ENCODE measurements at regions not wholly inside any gene's neighbourhood (a gene's known extent, or its start where the extent isn't known, plus 50 kb on each side); places are given as distances from the start of the nearest gene placed in this dataset.

GRCh38 chr11:104763930-104764709, 134.1 kb downstream of the CASP12 start:
- Histone ChIP-seq H3K4me3 (ENCODE audit: insufficient read length, low read depth) (no peak overlapping the region), H3K36me3 (ENCODE audit: insufficient read depth, insufficient read length, low read length) (no peaks in the 10 kb centered on the region), H3K9me3 (ENCODE audit: insufficient read depth, low read length) (no peaks in the 10 kb centered on the region), H3K27me3 (ENCODE audit: insufficient read depth, insufficient read length) (no peaks in the 10 kb centered on the region), H3K9ac (ENCODE audit: insufficient read length, low read depth) (no peak overlapping the region), H3K4me1 (ENCODE audit: insufficient read depth, insufficient read length) (no peaks in the 10 kb centered on the region)
- TF ChIP-seq SUZ12 (IDR thresholded peaks at IDR 0.05; ENCODE audit: extremely low read depth, insufficient read depth, insufficient read length) (no peak), YY1 (IDR thresholded peaks at IDR 0.05; ENCODE audit: insufficient read depth, insufficient read length) (no peak), ZNF274 (IDR thresholded peaks at IDR 0.05; ENCODE audit: low read depth, low read length) (no peak)
- no peak for DNase-seq (ENCODE audit: low read depth, low spot score)

- no peaks in the 10 kb centered on the region for H3K36me3 ChIP-seq (ENCODE audit: insufficient read depth, insufficient read length, low read length)
- H3K9ac ChIP-seq (ENCODE audit: insufficient read length, low read depth), result no peak overlapping the region
- no peak for DNase-seq (ENCODE audit: low read depth, low spot score)
- no peak overlapping the region for H3K4me3 ChIP-seq (ENCODE audit: insufficient read length, low read depth)
- H3K27me3 ChIP-seq (ENCODE audit: insufficient read depth, insufficient read length), result no peaks in the 10 kb centered on the region
- no peak for TF ChIP-seq SUZ12 (IDR thresholded peaks at IDR 0.05; ENCODE audit: extremely low read depth, insufficient read depth, insufficient read length)
- TF ChIP-seq ZNF274 (IDR thresholded peaks at IDR 0.05; ENCODE audit: low read depth, low read length), result no peak
- TF ChIP-seq YY1 (IDR thresholded peaks at IDR 0.05; ENCODE audit: insufficient read depth, insufficient read length), result no peak
- H3K9me3 ChIP-seq (ENCODE audit: insufficient read depth, low read length), result no peaks in the 10 kb centered on the region
- H3K4me1 ChIP-seq (ENCODE audit: insufficient read depth, insufficient read length), result no peaks in the 10 kb centered on the region
Measured at GRCh38 chr11:104761511-104761910, 136.7 kb downstream of the CASP12 start.

- Histone ChIP-seq H3K4me3 (ENCODE audit: insufficient read length, low read depth) (no peak overlapping the region), H3K4me1 (ENCODE audit: insufficient read depth, insufficient read length) (no peaks in the 10 kb centered on the region), H3K9ac (ENCODE audit: insufficient read length, low read depth) (no peak overlapping the region), H3K36me3 (ENCODE audit: insufficient read depth, insufficient read length, low read length) (no peaks in the 10 kb centered on the region), H3K27me3 (ENCODE audit: insufficient read depth, insufficient read length) (no peaks in the 10 kb centered on the region), H3K9me3 (ENCODE audit: insufficient read depth, low read length) (no peaks in the 10 kb centered on the region)
- TF ChIP-seq YY1 (IDR thresholded peaks at IDR 0.05; ENCODE audit: insufficient read depth, insufficient read length) (no peak), ZNF274 (IDR thresholded peaks at IDR 0.05; ENCODE audit: low read depth, low read length) (no peak), SUZ12 (IDR thresholded peaks at IDR 0.05; ENCODE audit: extremely low read depth, insufficient read depth, insufficient read length) (no peak)
- no peak for DNase-seq (ENCODE audit: low read depth, low spot score)
Measured at GRCh38 chr11:104759464-104759863, 138.8 kb downstream of the CASP12 start.

GRCh38 chr11:104738918-104739317, 159.3 kb downstream of the CASP12 start:
- no peaks in the 10 kb centered on the region for H3K4me1 ChIP-seq (ENCODE audit: insufficient read depth, insufficient read length)
- DNase-seq (ENCODE audit: low read depth, low spot score), result no peak
- H3K9me3 ChIP-seq (ENCODE audit: insufficient read depth, low read length), result no peaks in the 10 kb centered on the region
- no peak overlapping the region for H3K4me3 ChIP-seq (ENCODE audit: insufficient read length, low read depth)
- TF ChIP-seq YY1 (IDR thresholded peaks at IDR 0.05; ENCODE audit: insufficient read depth, insufficient read length), result no peak
- no peak for TF ChIP-seq ZNF274 (IDR thresholded peaks at IDR 0.05; ENCODE audit: low read depth, low read length)
- no peak for TF ChIP-seq SUZ12 (IDR thresholded peaks at IDR 0.05; ENCODE audit: extremely low read depth, insufficient read depth, insufficient read length)
- H3K9ac ChIP-seq (ENCODE audit: insufficient read length, low read depth), result no peak overlapping the region
- no peaks in the 10 kb centered on the region for H3K36me3 ChIP-seq (ENCODE audit: insufficient read depth, insufficient read length, low read length)
- H3K27me3 ChIP-seq (ENCODE audit: insufficient read depth, insufficient read length), result no peaks in the 10 kb centered on the region

GRCh38 chr11:104738208-104738607, 160.1 kb downstream of the CASP12 start:
- DNase-seq (ENCODE audit: low read depth, low spot score), result no peak
- H3K27me3 ChIP-seq (ENCODE audit: insufficient read depth, insufficient read length), result no peaks in the 10 kb centered on the region
- no peak overlapping the region for H3K4me3 ChIP-seq (ENCODE audit: insufficient read length, low read depth)
- H3K9ac ChIP-seq (ENCODE audit: insufficient read length, low read depth), result no peak overlapping the region
- TF ChIP-seq SUZ12 (IDR thresholded peaks at IDR 0.05; ENCODE audit: extremely low read depth, insufficient read depth, insufficient read length) (no peak), YY1 (IDR thresholded peaks at IDR 0.05; ENCODE audit: insufficient read depth, insufficient read length) (no peak), ZNF274 (IDR thresholded peaks at IDR 0.05; ENCODE audit: low read depth, low read length) (no peak)
- no peaks in the 10 kb centered on the region for H3K9me3 ChIP-seq (ENCODE audit: insufficient read depth, low read length)
- H3K4me1 ChIP-seq (ENCODE audit: insufficient read depth, insufficient read length), result no peaks in the 10 kb centered on the region
- H3K36me3 ChIP-seq (ENCODE audit: insufficient read depth, insufficient read length, low read length), result no peaks in the 10 kb centered on the region

- H3K9ac ChIP-seq (ENCODE audit: insufficient read length, low read depth), result no peak overlapping the region
- TF ChIP-seq ZNF274 (IDR thresholded peaks at IDR 0.05; ENCODE audit: low read depth, low read length) (no peak), YY1 (IDR thresholded peaks at IDR 0.05; ENCODE audit: insufficient read depth, insufficient read length) (no peak), SUZ12 (IDR thresholded peaks at IDR 0.05; ENCODE audit: extremely low read depth, insufficient read depth, insufficient read length) (no peak)
- H3K4me1 ChIP-seq (ENCODE audit: insufficient read depth, insufficient read length), result no peaks in the 10 kb centered on the region
- no peaks in the 10 kb centered on the region for H3K9me3 ChIP-seq (ENCODE audit: insufficient read depth, low read length)
- DNase-seq (ENCODE audit: low read depth, low spot score), result no peak
- H3K27me3 ChIP-seq (ENCODE audit: insufficient read depth, insufficient read length), result no peaks in the 10 kb centered on the region
- no peaks in the 10 kb centered on the region for H3K36me3 ChIP-seq (ENCODE audit: insufficient read depth, insufficient read length, low read length)
- no peak overlapping the region for H3K4me3 ChIP-seq (ENCODE audit: insufficient read length, low read depth)
Measured at GRCh38 chr11:104736502-104736901, 161.8 kb downstream of the CASP12 start.

GRCh38 chr11:104734998-104735397, 163.3 kb downstream of the CASP12 start:
- Histone ChIP-seq H3K4me1 (ENCODE audit: insufficient read depth, insufficient read length) (no peaks in the 10 kb centered on the region), H3K27me3 (ENCODE audit: insufficient read depth, insufficient read length) (no peaks in the 10 kb centered on the region), H3K4me3 (ENCODE audit: insufficient read length, low read depth) (no peak overlapping the region), H3K36me3 (ENCODE audit: insufficient read depth, insufficient read length, low read length) (no peaks in the 10 kb centered on the region), H3K9me3 (ENCODE audit: insufficient read depth, low read length) (no peaks in the 10 kb centered on the region), H3K9ac (ENCODE audit: insufficient read length, low read depth) (no peak overlapping the region)
- DNase-seq (ENCODE audit: low read depth, low spot score), result no peak
- TF ChIP-seq ZNF274 (IDR thresholded peaks at IDR 0.05; ENCODE audit: low read depth, low read length), result no peak
